Breast epithelium (tissue), 3 donors: ENCODE measurements at regions not wholly inside any gene's neighbourhood (a gene's known extent, or its start where the extent isn't known, plus 50 kb on each side); places are given as distances from the start of the nearest gene placed in this dataset.

Experiments
- CTCF ChIP-seq, 3 donors: fragments of 450-650 bp; IDR thresholded peaks; one replicate each; pipeline ENCODE4 v1.5.1; 2016 to 2017; ENCODE audit warnings: antibody characterized with exemption in 3 of 3, mild to moderate bottlenecking in 3 of 3, moderate library complexity in 3 of 3
- POLR2A ChIP-seq: fragments of 450-650 bp; IDR thresholded peaks from one replicate; pipeline ENCODE4 v1.6.1; 2016; ENCODE audit warnings: antibody characterized with exemption, mild to moderate bottlenecking, moderate library complexity
- POLR2AphosphoS5 ChIP-seq, 3 donors: sonication (generic); formaldehyde crosslinking; IDR thresholded peaks; one replicate each; pipeline ENCODE4 v1.6.1; 2017; ENCODE audit warnings: antibody characterized with exemption in 3 of 3

GRCh38 chrX:73903941-73904340, 51.4 kb upstream of the XIST start:
- no peak for TF ChIP-seq CTCF (IDR thresholded peaks at IDR 0.05)
- no peak for TF ChIP-seq POLR2AphosphoS5 (IDR thresholded peaks at IDR 0.05)
- TF ChIP-seq POLR2A = no peak
